AG09319 (cell line): ENCODE measurements at regions not wholly inside any gene's neighbourhood (a gene's known extent, or its start where the extent isn't known, plus 50 kb on each side); places are given as distances from the start of the nearest gene placed in this dataset.
A peak's percentile ranks its signal among the peaks of the same experiment; 100 is the strongest.

Experiments used
- DNase-seq: peaks from one replicate; pipeline ENCODE4 v3.0.0-alpha.2; 2010; ENCODE audit warnings: low read depth; ENCODE audit errors: extremely low read depth
- TF ChIP-seq, protein P1 (sequence below): IDR thresholded peaks from 2 replicates; pipeline ENCODE4 v1.5.1; 2011; ENCODE audit warnings: low read depth, mild to moderate bottlenecking, inconsistent platforms, low read length, moderate library complexity

DNA sequence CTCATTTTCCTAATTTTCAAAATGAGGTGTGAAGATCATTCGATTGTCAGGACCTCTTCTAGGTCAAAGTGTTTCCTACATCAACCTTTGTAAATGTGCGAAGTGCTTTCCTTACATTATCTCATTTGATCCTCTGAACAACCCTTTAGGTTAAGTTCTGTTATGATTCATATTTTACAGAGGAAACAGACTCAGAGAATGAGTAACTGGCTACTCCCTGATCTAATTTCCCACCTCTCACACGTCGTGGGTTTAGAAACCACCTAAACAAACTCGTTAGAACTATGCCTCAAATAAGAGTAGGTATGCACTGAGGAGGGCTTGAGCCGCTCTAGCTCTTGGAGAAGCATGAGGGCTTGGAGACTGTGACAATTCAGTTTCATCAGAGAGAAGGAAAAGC, 148.6 kb downstream of the CD47 start:
- no peak for DNase-seq
- TF ChIP-seq, protein P1, sequence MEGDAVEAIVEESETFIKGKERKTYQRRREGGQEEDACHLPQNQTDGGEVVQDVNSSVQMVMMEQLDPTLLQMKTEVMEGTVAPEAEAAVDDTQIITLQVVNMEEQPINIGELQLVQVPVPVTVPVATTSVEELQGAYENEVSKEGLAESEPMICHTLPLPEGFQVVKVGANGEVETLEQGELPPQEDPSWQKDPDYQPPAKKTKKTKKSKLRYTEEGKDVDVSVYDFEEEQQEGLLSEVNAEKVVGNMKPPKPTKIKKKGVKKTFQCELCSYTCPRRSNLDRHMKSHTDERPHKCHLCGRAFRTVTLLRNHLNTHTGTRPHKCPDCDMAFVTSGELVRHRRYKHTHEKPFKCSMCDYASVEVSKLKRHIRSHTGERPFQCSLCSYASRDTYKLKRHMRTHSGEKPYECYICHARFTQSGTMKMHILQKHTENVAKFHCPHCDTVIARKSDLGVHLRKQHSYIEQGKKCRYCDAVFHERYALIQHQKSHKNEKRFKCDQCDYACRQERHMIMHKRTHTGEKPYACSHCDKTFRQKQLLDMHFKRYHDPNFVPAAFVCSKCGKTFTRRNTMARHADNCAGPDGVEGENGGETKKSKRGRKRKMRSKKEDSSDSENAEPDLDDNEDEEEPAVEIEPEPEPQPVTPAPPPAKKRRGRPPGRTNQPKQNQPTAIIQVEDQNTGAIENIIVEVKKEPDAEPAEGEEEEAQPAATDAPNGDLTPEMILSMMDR: no peak

DNA sequence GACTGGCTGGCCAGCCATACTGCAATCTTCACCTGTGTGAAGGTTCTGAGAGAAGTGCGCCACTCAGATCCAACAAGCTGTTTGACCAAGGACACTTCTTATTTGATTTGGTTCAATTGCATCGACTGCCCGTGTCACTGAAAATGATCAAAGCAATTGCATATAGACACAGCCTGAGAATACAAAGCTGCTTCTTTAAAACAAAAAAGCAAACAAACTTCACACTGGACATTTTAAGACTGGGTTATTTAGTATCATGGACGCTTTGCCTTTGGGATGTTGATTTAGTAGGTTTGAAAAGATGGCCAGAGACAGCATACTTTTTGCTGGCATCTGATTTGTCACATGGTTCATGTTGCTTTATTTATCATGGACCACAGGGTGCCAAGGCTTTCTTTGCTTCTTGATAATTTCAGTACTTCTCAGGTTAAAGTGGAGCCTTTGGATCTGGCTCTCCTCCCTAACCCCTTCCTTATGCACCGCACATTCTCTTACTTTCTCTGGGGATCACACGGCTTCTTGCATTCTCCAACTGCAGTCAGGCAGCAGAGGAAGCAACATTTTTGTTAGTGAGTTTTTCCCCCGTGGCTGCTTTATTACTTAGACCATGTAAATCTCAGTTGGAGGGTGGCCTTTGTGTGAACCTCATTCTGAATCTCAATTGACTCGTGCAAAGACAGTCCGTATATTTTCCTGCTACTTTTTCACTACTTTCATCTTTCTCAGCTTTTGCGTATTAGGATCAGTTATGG, 151.0 kb downstream of the CD47 start:
- DNase-seq: no peak
- TF ChIP-seq, protein P1: no peak

DNA sequence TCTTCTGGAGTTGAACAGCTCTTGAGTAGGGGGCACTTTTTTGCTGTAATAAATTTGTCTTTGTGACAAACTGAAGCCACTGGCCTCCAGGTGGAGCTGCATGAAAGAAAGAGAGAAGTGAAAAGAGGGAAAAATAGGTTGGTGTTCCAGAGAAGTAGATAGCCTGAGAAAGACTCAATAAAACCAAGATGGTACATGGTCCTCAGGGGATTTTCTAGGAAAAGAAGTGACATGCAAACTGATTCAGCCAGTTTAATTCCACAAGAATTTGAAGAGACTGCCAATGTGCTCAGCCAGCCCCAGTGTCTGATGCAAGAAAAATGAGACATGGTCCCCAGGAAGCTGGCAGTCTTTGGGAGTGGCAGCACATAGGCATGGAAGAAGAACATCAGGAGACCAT, 152.7 kb downstream of the CD47 start:
- no peak for DNase-seq
- TF ChIP-seq, protein P1: peak; percentile 63

DNA sequence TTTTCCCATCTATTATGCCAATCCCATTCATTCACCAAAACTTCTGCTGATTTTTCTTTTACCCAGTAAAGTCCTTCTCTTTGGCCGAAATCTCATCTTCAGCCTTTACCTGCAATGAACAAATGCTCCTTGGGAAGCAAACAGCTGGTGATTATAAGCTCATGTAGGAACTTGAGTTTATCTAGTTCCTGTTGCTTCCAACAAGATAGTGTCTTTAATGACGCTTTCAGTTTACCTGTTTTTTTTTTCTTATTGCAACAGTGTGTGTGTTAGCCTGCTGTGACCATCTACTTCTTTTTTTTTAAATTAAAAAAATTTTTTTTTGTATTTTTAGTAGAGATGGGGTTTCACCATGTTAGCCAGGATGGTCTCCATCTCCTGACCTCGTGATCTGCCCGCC, 156.0 kb downstream of the CD47 start:
- TF ChIP-seq, protein P1: no peak
- no peak for DNase-seq

DNA sequence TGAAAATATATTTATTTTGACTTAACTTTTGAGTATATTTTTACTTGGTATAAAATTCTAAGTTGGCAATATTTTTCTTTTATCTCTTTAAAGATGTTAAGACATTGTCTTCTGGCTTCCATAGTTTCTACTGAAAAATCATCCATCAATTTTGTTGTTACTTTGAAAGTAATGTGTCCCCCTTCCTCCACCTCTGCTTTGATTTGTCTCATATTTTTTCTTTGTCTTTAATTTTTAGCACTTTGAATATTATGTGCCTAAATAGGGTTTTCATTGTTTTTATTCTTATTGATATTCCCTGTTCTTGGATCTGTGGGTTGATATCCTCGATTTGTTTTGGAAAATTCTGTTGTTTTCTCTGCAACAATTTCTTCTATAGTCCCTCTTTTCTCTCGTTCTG, 157.4 kb downstream of the CD47 start:
- DNase-seq: no peak
- TF ChIP-seq, protein P1: no peak

DNA sequence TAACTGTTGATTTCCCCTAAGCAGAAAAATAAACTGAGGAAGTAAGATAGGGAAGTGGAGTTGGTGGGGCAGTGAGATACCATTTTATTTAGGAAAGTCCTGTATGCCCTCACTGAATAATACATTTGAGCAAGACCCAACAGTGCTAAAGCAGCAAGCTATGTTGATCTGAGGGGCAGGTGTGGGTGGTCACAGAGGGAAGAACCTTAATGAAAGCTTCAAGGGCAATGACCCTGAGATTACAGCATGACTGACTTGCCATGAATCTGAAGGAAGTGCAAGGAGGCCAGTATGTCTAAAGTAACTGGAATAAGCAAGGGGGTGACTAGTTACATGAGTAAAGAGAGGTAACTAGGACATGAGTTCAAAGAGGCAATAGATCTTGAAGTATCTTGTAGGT, 159.5 kb downstream of the CD47 start:
- DNase-seq: no peak
- TF ChIP-seq, protein P1: no peak

DNA sequence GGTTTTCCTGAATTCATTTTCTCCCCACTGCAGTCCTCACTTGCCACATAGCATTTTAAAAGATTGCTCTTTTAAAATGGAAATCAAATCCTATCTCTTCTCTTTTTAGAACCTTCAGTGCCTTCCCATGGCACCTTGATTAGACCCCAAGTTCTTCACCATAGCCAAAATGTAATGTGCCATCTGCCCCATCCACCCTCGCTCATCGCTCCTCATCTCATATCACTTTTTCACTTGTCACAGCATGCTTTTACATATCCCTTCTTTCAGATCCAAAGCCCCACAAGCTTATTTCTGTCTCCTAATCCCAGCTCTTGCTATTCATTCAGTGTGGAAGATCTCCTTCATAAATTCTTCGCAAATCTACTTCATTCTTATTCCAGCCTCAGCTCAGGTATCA, 161.7 kb downstream of the CD47 start:
- no peak for DNase-seq
- TF ChIP-seq, protein P1: no peak
